ENCODE measurements at regions not wholly inside any gene's neighbourhood (a gene's known extent, or its start where the extent isn't known, plus 50 kb on each side); places are given as distances from the start of the nearest gene placed in this dataset.

DNA sequence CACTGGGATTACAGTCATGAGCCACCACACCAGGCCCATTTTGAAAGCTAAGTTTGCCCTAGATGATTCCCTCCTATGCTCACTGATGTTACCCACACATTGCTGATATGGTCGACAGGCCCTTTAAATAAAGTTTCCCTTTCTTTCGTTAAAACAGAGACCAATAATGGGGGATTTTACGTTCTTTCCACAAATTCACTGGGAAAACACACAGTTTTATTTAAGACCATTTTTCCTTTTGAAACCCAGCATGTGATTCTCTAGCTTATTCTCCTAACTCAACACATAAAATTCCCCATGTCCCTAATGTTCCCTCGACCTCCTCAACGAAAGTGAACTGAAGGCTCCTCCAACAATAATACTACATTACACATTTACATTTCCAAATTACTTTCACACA lies 223.2 kb downstream of the ANAPC1 start:
- ATAC-seq (no peak), DNase-seq (no peak)
- in situ Hi-C loops (cut with MboI; ENCODE audit: low sequenced_read_pairs in 4 of 4) (no loop called here), intact Hi-C loops (cut with DNase I; ENCODE audit: low total_unique reads) (no loop called here)
- no peak overlapping the region for H3K4me3 ChIP-seq
- H3K27ac ChIP-seq, result no peak overlapping the region
- H3K9me3 ChIP-seq, result no peaks in the 10 kb centered on the region
- no peaks in the 10 kb centered on the region for H3K27me3 ChIP-seq
- no peak for TF ChIP-seq POLR2A (IDR thresholded peaks at IDR 0.05)
- TF ChIP-seq, protein P1, sequence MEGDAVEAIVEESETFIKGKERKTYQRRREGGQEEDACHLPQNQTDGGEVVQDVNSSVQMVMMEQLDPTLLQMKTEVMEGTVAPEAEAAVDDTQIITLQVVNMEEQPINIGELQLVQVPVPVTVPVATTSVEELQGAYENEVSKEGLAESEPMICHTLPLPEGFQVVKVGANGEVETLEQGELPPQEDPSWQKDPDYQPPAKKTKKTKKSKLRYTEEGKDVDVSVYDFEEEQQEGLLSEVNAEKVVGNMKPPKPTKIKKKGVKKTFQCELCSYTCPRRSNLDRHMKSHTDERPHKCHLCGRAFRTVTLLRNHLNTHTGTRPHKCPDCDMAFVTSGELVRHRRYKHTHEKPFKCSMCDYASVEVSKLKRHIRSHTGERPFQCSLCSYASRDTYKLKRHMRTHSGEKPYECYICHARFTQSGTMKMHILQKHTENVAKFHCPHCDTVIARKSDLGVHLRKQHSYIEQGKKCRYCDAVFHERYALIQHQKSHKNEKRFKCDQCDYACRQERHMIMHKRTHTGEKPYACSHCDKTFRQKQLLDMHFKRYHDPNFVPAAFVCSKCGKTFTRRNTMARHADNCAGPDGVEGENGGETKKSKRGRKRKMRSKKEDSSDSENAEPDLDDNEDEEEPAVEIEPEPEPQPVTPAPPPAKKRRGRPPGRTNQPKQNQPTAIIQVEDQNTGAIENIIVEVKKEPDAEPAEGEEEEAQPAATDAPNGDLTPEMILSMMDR (IDR thresholded peaks at IDR 0.05 in 4 of 5, conservative IDR thresholded peaks at IDR 0.05 in 1 of 5), result no peak
- peaks cover 4 to 20% of the 10 kb centered on the region in 2 donors for H3K4me1 ChIP-seq
- no peaks in the 10 kb centered on the region for H3K36me3 ChIP-seq

DNA sequence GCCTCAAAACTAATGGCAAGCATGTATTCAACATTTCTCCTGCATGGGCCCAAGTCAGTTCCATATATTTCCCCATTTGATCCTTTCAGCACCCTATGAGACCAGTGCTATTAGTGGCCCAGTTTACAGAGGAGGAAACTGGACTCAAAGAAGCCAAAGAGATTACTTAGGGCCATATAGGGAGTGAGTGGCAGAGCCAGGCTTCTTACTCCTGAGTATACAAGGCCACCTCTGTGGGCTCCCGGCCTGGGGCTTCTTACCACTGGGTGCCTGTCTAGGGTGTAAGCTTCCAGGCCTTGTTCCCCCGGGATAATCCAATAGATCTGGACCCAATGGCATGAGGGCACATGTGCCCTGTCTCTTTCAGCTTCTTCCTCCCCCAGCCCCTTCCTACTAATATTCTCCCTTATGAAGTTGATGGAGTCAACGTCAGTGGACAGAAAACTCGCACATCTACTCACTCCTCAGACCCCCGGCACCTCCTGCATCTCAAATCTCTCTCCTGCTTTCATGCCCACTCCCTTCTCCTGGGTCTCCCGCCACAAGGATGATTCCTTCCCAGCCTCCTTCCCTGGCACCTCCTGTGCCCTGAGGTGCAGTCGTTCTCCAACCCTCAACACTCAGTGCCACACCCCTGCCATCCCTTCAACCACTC lies 222.6 kb downstream of the ANAPC1 start:
- no peak for ATAC-seq
- H3K4me1 ChIP-seq, result peaks cover 4 to 20% of the 10 kb centered on the region in 2 donors
- no peaks in the 10 kb centered on the region for H3K36me3 ChIP-seq
- H3K27ac ChIP-seq, result no peak overlapping the region
- H3K4me3 ChIP-seq, result no peak overlapping the region
- intact Hi-C loops (cut with DNase I; ENCODE audit: low total_unique reads) (no loop called here), in situ Hi-C loops (cut with MboI; ENCODE audit: low sequenced_read_pairs in 4 of 4) (no loop called here)
- no peak for DNase-seq
- TF ChIP-seq POLR2A (IDR thresholded peaks at IDR 0.05), result no peak
- TF ChIP-seq, protein P1 (IDR thresholded peaks at IDR 0.05 in 4 of 5, conservative IDR thresholded peaks at IDR 0.05 in 1 of 5), result no peak
- H3K9me3 ChIP-seq, result no peaks in the 10 kb centered on the region
- H3K27me3 ChIP-seq, result no peaks in the 10 kb centered on the region

DNA sequence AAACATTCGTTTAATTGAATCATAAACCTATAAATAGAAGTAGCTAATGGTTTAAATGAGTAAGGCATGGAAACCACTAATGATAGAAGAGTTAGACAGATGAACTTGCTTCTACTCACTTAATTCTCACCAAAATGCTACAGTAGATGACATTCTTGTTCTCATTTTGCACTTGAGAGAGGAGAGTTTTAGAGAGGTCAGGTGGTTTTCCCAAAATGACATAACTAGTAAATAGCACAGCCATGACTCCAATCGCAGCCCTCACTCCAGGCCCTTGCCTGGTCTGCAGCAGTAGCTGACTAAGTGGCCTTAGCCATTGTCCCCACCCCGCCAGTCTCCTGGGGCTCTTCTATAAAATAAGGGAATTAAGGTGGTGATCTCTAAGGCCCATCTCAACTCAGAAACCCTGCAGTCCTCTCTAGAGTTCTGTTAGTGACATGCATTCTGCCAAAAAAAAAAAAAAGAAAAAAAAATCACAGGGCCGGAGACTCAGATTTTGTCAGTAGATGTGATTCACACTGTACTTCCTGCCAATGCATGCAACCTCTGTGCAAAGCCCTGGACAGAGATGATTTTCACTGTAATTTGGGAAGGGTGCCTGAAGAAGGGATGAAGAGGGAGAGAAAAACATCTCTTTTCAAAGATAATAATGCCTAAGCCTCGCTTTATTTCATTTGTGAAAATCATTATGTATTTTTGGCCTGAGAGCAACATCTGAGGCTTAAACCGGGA lies 221.8 kb downstream of the ANAPC1 start:
- no peak for TF ChIP-seq POLR2A (IDR thresholded peaks at IDR 0.05)
- Histone ChIP-seq H3K36me3 (no peaks in the 10 kb centered on the region), H3K9me3 (no peaks in the 10 kb centered on the region), H3K27ac (no peak overlapping the region), H3K4me1 (peaks cover 4 to 20% of the 10 kb centered on the region in 2 donors), H3K27me3 (no peaks in the 10 kb centered on the region), H3K4me3 (no peak overlapping the region)
- in situ Hi-C loops (cut with MboI; ENCODE audit: low sequenced_read_pairs in 4 of 4) (no loop called here), intact Hi-C loops (cut with DNase I; ENCODE audit: low total_unique reads) (no loop called here)
- ATAC-seq (no peak), DNase-seq (no peak)

DNA sequence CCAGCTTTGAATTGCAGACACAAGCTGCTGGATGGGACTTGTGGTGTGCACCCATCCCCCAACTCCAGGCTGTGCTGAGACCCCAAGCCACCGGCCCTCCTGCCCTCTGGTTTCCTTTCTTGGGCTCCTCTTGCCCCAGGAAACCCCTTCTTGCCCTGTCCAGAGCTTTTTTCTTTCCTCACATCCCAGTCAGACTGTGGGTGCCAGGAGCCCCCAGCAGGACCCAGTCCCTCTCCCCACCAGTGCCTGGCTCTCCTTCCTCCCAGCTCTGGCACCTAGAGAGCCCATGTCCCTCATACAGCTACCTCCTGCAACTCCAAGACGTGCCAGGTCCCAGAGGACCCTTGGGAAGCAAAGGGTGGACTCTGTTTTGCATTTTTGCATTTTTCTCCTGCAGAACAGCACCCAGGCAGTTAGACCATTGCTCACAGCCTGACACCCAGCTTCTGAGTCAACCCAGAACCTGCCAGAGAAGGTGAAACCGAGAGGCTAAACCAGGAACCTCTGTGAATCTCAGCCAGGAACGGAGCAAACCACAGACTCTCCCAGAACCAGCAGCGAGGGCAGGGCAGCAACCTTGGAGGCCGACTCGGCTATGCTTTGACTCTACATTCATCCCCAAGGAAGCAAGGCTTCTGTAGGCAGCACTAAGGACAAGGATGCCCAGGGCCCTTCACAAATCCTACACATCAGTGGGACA lies 221.1 kb downstream of the ANAPC1 start:
- in situ Hi-C loops (cut with MboI; ENCODE audit: low sequenced_read_pairs in 4 of 4), result no loop called here
- no peak for ATAC-seq

More for the DNA sequence above, 221.1 kb downstream of the ANAPC1 start:
- Histone ChIP-seq H3K27ac (no peak overlapping the region), H3K4me1 (peaks cover 4 to 20% of the 10 kb centered on the region in 2 donors), H3K9me3 (no peaks in the 10 kb centered on the region), H3K4me3 (no peak overlapping the region), H3K36me3 (no peaks in the 10 kb centered on the region), H3K27me3 (no peaks in the 10 kb centered on the region)
- TF ChIP-seq POLR2A (IDR thresholded peaks at IDR 0.05), result no peak
- TF ChIP-seq, protein P1 (IDR thresholded peaks at IDR 0.05 in 4 of 5, conservative IDR thresholded peaks at IDR 0.05 in 1 of 5), result no peak
- DNase-seq, result no peak
- intact Hi-C loops (cut with DNase I; ENCODE audit: low total_unique reads), result no loop called here
